HCT116 (cell line): ENCODE measurements at regions not wholly inside any gene's neighbourhood (a gene's known extent, or its start where the extent isn't known, plus 50 kb on each side); places are given as distances from the start of the nearest gene placed in this dataset.

Experiments used
- ATAC-seq: fragments of 200-7000 bp; cut with Tn5 transposase; 2 replicates; pipeline ENCODE4 v1.9.1; 2020; ENCODE audit warnings: mild to moderate bottlenecking, moderate library complexity
- BruUV-seq: library from RNA; stranded (reverse); fragments of 400-500 nt; replicated peaks from 2 replicates; lab custom pipeline; 2021; lab: Mats Ljungman, UMichigan
- CTCF ChIA-PET: fragments of 300-600 bp; sonication (Branson Sonifier 250); formaldehyde crosslinking; loops from one replicate; lab custom pipeline; 2021; ENCODE audit warnings: antibody characterized with exemption; lab: Charles Lee
- POLR2A ChIA-PET: fragments of 300-600, 350-600 bp; sonication (Branson Sonifier 250); formaldehyde crosslinking; loops from one replicate; lab custom pipeline; 2021; ENCODE audit warnings: antibody characterized with exemption; lab: Charles Lee
- RAD21 ChIA-PET, 2 experiments: fragments of 300-600 bp; sonication (Branson Sonifier 250); formaldehyde crosslinking; loops; one replicate each; lab custom pipeline; 2023; ENCODE audit warnings: low total read pairs in 2 of 2; ENCODE audit not compliant: uncharacterized antibody in 2 of 2, unreplicated experiment in 2 of 2, low non-redundant PET in 1 of 2; lab: Charles Lee
- DNase-seq: peaks from one replicate; pipeline ENCODE4 v3.0.0-alpha.2; 2010; ENCODE audit warnings: low read depth, low spot score
- H2AFZ ChIP-seq: fragments of 200-600 bp; shearing (Covaris generic), sonication (generic); 2 replicates; pipeline ENCODE4 v1.6.1; 2017; ENCODE audit warnings: low read depth, mixed run types, mixed read lengths, antibody characterized with exemption, low read length; ENCODE audit not compliant: poor library complexity, severe bottlenecking
- H3K27ac ChIP-seq: 2 replicates; pipeline ENCODE4 v1.5.1; 2012; ENCODE audit warnings: low read depth, low read length
- H3K27me3 ChIP-seq: fragments of 200-600 bp; sonication (generic); 2 replicates; pipeline ENCODE4 v1.6.1; 2016; ENCODE audit warnings: mixed run types, low read length, mixed read lengths; ENCODE audit not compliant: insufficient read depth
- H3K36me3 ChIP-seq, 2 experiments: fragments of 200-500 bp in 1 of 2; fragments of 200-600 bp in 1 of 2; sonication (Bioruptor generic) in 1 of 2; sonication (generic) in 1 of 2; 2 replicates each; pipeline versions ENCODE4 v1.5.1 to v1.6.1; 2014 to 2016; ENCODE audit warnings: low read length in 2 of 2, inconsistent platforms in 1 of 2, mixed read lengths in 1 of 2, mixed run types in 1 of 2; ENCODE audit not compliant: insufficient read depth in 2 of 2, control insufficient read depth in 1 of 2
- H3K4me1 ChIP-seq, 2 experiments: fragments of 200-600 bp in 1 of 2; sonication (generic) in 1 of 2; 2 replicates each; pipeline versions ENCODE4 v1.5.1 to v1.6.1; 2012 to 2017; ENCODE audit warnings: low read length in 2 of 2, inconsistent platforms in 1 of 2, mild to moderate bottlenecking in 1 of 2, mixed read lengths in 1 of 2, mixed run types in 1 of 2, moderate library complexity in 1 of 2; ENCODE audit not compliant: insufficient read depth in 2 of 2, control insufficient read depth in 1 of 2
- H3K4me2 ChIP-seq: fragments of 200-600 bp; sonication (generic); 2 replicates; pipeline ENCODE4 v1.6.1; 2017; ENCODE audit warnings: mixed run types, low read length, mixed read lengths
- H3K4me3 ChIP-seq, 2 experiments: fragments of 200-600 bp in 1 of 2; sonication (generic) in 1 of 2; replicated peaks in 1 of 2; 2 replicates each; pipeline ENCODE4 v1.5.1; 2011 to 2016; ENCODE audit warnings: low read length in 2 of 2, control low read depth in 1 of 2, low read depth in 1 of 2, mild to moderate bottlenecking in 1 of 2, mixed read lengths in 1 of 2, mixed run types in 1 of 2
- H3K79me2 ChIP-seq: fragments of 200-600 bp; sonication (generic); 2 replicates; pipeline ENCODE4 v1.6.1; 2017; ENCODE audit warnings: mild to moderate bottlenecking, mixed run types, low read length, moderate library complexity, mixed read lengths; ENCODE audit not compliant: insufficient read depth
- H3K9ac ChIP-seq: fragments of 200-600 bp; sonication (generic); 2 replicates; pipeline ENCODE4 v1.6.1; 2016; ENCODE audit warnings: low read length, mixed read lengths
- H3K9me2 ChIP-seq: fragments of 200-600 bp; sonication (generic), shearing (Covaris generic); 2 replicates; pipeline ENCODE4 v1.6.1; 2017; ENCODE audit warnings: mixed run types, mild to moderate bottlenecking, moderate library complexity; ENCODE audit not compliant: insufficient read depth
- H3K9me3 ChIP-seq, 2 experiments: fragments of 200-500 bp in 1 of 2; fragments of 200-600 bp in 1 of 2; sonication (Bioruptor generic) in 1 of 2; sonication (generic) in 1 of 2; 2 replicates each; pipeline ENCODE4 v1.6.1; 2014 to 2017; ENCODE audit warnings: low read length in 2 of 2, mixed read lengths in 2 of 2, inconsistent platforms in 1 of 2, low read depth in 1 of 2, mild to moderate bottlenecking in 1 of 2, mixed run types in 1 of 2, moderate library complexity in 1 of 2; ENCODE audit not compliant: control insufficient read depth in 1 of 2, insufficient read depth in 1 of 2
- H4K20me1 ChIP-seq: fragments of 200-600 bp; sonication (generic), shearing (Covaris generic); 2 replicates; pipeline ENCODE4 v1.6.1; 2017; ENCODE audit warnings: mixed run types, mild to moderate bottlenecking, moderate library complexity; ENCODE audit not compliant: insufficient read depth
- EGR1 ChIP-seq: IDR thresholded peaks from 2 replicates; pipeline ENCODE4 v1.6.1; 2012; ENCODE audit warnings: low read depth
- ELF1 ChIP-seq: IDR thresholded peaks from 2 replicates; pipeline ENCODE4 v1.6.1; 2012; ENCODE audit warnings: low read depth, borderline replicate concordance
- FOSL1 ChIP-seq: IDR thresholded peaks from 2 replicates; pipeline ENCODE4 v1.6.1; 2012; ENCODE audit warnings: low read depth
- POLR2AphosphoS5 ChIP-seq: IDR thresholded peaks from 2 replicates; pipeline ENCODE4 v1.6.1; 2011; ENCODE audit warnings: mild to moderate bottlenecking, low read depth, low read length, moderate library complexity
- RAD21 ChIP-seq: IDR thresholded peaks from 2 replicates; pipeline ENCODE4 v1.6.1; 2012; ENCODE audit warnings: low read depth, mild to moderate bottlenecking
- SP1 ChIP-seq: IDR thresholded peaks from 2 replicates; pipeline ENCODE4 v1.6.1; 2012; ENCODE audit warnings: low read depth
- SRF ChIP-seq: IDR thresholded peaks from 2 replicates; pipeline ENCODE4 v1.6.1; 2012; ENCODE audit warnings: low read depth
- ZFX ChIP-seq: fragments of 450-650 bp; IDR thresholded peaks from 2 replicates; pipeline ENCODE4 v1.6.1; 2017
- intact Hi-C: fragments of 100-400 bp; cut with micrococcal nuclease; formaldehyde crosslinking; loops from 2 replicates; pipeline ENCODE4 v1.10.0; 2022
- TF ChIP-seq, protein P1 (sequence below), 3 experiments: fragments of 200-600 bp in 1 of 3; sonication (generic) in 1 of 3; IDR thresholded peaks in 2 of 3; conservative IDR thresholded peaks in 1 of 3; 2 replicates each; pipeline ENCODE4 v1.5.1; 2012 to 2017; ENCODE audit warnings: low read depth in 2 of 3, low read length in 2 of 3, antibody characterized with exemption in 1 of 3, borderline replicate concordance in 1 of 3, control low read depth in 1 of 3, mild to moderate bottlenecking in 1 of 3, mixed read lengths in 1 of 3, mixed run types in 1 of 3, moderate library complexity in 1 of 3; ENCODE audit not compliant: insufficient read depth in 1 of 3
- TF ChIP-seq, protein P2 (sequence below): IDR thresholded peaks from 2 replicates; pipeline ENCODE4 v1.6.1; 2012; ENCODE audit warnings: low read depth
- TF ChIP-seq, protein P3 (sequence below): IDR thresholded peaks from 2 replicates; pipeline ENCODE4 v1.6.1; 2012

DNA sequence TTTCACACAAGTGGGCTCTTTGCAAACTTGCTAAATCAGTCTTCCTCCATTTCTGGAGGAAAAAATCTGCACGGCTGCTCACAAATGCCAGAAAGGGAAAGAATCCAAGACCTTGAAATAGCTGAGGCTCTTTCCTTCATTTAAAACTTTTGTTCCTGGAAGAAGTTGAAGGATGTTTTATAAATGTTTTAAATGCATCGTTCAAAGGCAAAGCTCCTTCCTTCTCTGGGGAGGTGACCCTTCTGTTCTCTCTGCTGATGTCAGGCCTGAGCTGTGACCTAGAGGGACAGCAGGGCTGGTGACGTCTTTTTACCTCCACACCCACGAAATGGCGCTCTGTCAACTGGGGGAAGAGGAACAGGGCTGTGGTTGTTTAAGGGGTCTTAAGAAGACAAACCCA lies 376.4 kb upstream of the ZNF507 start:
- BruUV-seq = no TSS peak
- CTCF ChIA-PET = no interaction called here
- RAD21 ChIA-PET = no interaction called here
- Histone ChIP-seq H3K36me3 (no peaks in the 10 kb centered on the region), H3K4me3 (no peak overlapping the region), H3K27ac (no peak overlapping the region), H3K4me2 (no peak overlapping the region), H3K9me3 (peaks cover 11 to 37% of the 10 kb centered on the region in 2 experiments; a peak in 2 of 4 replicates), H3K79me2 (no peaks in the 10 kb centered on the region), H3K9ac (no peak overlapping the region), H4K20me1 (no peaks in the 10 kb centered on the region), H3K9me2 (no peaks in the 10 kb centered on the region), H2AFZ (no peak overlapping the region), H3K4me1 (no peaks in the 10 kb centered on the region), H3K27me3 (no peaks in the 10 kb centered on the region)
- TF ChIP-seq, protein P1, sequence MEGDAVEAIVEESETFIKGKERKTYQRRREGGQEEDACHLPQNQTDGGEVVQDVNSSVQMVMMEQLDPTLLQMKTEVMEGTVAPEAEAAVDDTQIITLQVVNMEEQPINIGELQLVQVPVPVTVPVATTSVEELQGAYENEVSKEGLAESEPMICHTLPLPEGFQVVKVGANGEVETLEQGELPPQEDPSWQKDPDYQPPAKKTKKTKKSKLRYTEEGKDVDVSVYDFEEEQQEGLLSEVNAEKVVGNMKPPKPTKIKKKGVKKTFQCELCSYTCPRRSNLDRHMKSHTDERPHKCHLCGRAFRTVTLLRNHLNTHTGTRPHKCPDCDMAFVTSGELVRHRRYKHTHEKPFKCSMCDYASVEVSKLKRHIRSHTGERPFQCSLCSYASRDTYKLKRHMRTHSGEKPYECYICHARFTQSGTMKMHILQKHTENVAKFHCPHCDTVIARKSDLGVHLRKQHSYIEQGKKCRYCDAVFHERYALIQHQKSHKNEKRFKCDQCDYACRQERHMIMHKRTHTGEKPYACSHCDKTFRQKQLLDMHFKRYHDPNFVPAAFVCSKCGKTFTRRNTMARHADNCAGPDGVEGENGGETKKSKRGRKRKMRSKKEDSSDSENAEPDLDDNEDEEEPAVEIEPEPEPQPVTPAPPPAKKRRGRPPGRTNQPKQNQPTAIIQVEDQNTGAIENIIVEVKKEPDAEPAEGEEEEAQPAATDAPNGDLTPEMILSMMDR (IDR thresholded peaks at IDR 0.05 in 2 of 3, conservative IDR thresholded peaks at IDR 0.05 in 1 of 3; ENCODE audit: borderline replicate concordance in 1 of 3, insufficient read depth in 1 of 3, low read depth in 2 of 3, low read length in 2 of 3) = no peak
- TF ChIP-seq ELF1 = no peak
- intact Hi-C loops = no loop called here
- DNase-seq (no peak), ATAC-seq (no peak)
- POLR2A ChIA-PET = no interaction called here

DNA sequence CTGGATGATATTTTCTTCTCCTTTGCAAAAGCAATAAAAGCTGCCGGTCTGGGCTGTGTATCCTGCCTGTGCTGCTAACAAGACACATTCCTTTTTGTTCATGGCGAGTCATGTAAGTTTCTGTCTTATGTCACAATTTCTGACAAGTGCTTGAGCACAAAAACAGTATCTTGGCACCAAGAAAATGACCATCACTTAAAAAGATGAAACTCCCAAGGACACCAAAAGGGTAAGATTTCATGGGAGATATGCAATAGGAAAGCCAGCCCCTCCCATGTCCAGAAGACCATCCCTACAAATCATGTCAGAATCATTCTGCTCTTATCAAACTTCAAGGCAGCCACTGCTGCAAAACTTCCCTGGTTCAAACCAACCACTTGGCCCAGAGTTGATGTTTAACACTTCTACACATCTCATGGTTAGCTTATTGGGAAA lies 375.4 kb upstream of the ZNF507 start:
- DNase-seq (no peak), ATAC-seq (no peak)
- Histone ChIP-seq H4K20me1 (no peaks in the 10 kb centered on the region), H3K27me3 (no peaks in the 10 kb centered on the region), H3K79me2 (no peaks in the 10 kb centered on the region), H3K36me3 (no peaks in the 10 kb centered on the region), H3K9ac (no peak overlapping the region), H3K9me2 (no peaks in the 10 kb centered on the region), H3K9me3 (peaks cover 11 to 36% of the 10 kb centered on the region in 2 experiments; a peak in 2 of 4 replicates), H3K4me1 (no peaks in the 10 kb centered on the region), H2AFZ (no peak overlapping the region), H3K27ac (no peak overlapping the region), H3K4me2 (no peak overlapping the region), H3K4me3 (no peak overlapping the region)
- ChIA-PET RAD21 (no interaction called here), POLR2A (no interaction called here), CTCF (no interaction called here)
- intact Hi-C loops = no loop called here
- no TSS peak for BruUV-seq
- TF ChIP-seq SRF (no peak), FOSL1 (no peak), RAD21 (no peak), POLR2AphosphoS5 (no peak), ZFX (no peak), SP1 (no peak), EGR1 (no peak)
- TF ChIP-seq, protein P2, sequence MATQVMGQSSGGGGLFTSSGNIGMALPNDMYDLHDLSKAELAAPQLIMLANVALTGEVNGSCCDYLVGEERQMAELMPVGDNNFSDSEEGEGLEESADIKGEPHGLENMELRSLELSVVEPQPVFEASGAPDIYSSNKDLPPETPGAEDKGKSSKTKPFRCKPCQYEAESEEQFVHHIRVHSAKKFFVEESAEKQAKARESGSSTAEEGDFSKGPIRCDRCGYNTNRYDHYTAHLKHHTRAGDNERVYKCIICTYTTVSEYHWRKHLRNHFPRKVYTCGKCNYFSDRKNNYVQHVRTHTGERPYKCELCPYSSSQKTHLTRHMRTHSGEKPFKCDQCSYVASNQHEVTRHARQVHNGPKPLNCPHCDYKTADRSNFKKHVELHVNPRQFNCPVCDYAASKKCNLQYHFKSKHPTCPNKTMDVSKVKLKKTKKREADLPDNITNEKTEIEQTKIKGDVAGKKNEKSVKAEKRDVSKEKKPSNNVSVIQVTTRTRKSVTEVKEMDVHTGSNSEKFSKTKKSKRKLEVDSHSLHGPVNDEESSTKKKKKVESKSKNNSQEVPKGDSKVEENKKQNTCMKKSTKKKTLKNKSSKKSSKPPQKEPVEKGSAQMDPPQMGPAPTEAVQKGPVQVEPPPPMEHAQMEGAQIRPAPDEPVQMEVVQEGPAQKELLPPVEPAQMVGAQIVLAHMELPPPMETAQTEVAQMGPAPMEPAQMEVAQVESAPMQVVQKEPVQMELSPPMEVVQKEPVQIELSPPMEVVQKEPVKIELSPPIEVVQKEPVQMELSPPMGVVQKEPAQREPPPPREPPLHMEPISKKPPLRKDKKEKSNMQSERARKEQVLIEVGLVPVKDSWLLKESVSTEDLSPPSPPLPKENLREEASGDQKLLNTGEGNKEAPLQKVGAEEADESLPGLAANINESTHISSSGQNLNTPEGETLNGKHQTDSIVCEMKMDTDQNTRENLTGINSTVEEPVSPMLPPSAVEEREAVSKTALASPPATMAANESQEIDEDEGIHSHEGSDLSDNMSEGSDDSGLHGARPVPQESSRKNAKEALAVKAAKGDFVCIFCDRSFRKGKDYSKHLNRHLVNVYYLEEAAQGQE = no peak
- TF ChIP-seq, protein P3, sequence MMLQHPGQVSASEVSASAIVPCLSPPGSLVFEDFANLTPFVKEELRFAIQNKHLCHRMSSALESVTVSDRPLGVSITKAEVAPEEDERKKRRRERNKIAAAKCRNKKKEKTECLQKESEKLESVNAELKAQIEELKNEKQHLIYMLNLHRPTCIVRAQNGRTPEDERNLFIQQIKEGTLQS = no peak
